Astrocyte (in vitro differentiated cells and primary cell): ENCODE measurements at regions not wholly inside any gene's neighbourhood (a gene's known extent, or its start where the extent isn't known, plus 50 kb on each side); places are given as distances from the start of the nearest gene placed in this dataset.

Experiments
- DNase-seq: peaks from one replicate; pipeline ENCODE4 v3.0.0-alpha.2; 2010; ENCODE audit warnings: low read depth
- FAIRE-seq: peaks from 2 replicates; lab custom pipeline; 2011; peaks lifted over from hg19 to GRCh38; lab: Jason Lieb, UNC
- H2AFZ ChIP-seq: 2 replicates; pipeline ENCODE4 v1.6.0; 2012; ENCODE audit warnings: low read depth, low read length, inconsistent platforms
- H3K27ac ChIP-seq: 2 replicates; pipeline ENCODE4 v1.5.1; 2011; ENCODE audit warnings: low read depth, low read length, inconsistent platforms
- H3K27me3 ChIP-seq: 2 replicates; pipeline ENCODE4 v1.6.0; 2011; ENCODE audit warnings: low read length, inconsistent platforms; ENCODE audit not compliant: insufficient read depth
- H3K36me3 ChIP-seq: 2 replicates; pipeline ENCODE4 v1.5.1; 2011; ENCODE audit warnings: low read length, inconsistent platforms; ENCODE audit not compliant: insufficient read depth
- H3K4me1 ChIP-seq: 2 replicates; pipeline ENCODE4 v1.5.1; 2011; ENCODE audit warnings: low read length, inconsistent platforms; ENCODE audit not compliant: insufficient read depth
- H3K4me2 ChIP-seq: 2 replicates; pipeline ENCODE4 v1.6.0; 2012; ENCODE audit warnings: low read length, inconsistent platforms
- H3K4me3 ChIP-seq: 2 replicates; pipeline ENCODE4 v1.5.1; 2011; ENCODE audit warnings: low read depth, mild to moderate bottlenecking, low read length, inconsistent platforms; ENCODE audit not compliant: insufficient read depth
- H3K79me2 ChIP-seq: 2 replicates; pipeline ENCODE4 v1.6.0; 2012; ENCODE audit warnings: mild to moderate bottlenecking, low read length, inconsistent platforms; ENCODE audit not compliant: insufficient read depth
- H3K9ac ChIP-seq: 2 replicates; pipeline ENCODE4 v1.6.0; 2012; ENCODE audit warnings: mild to moderate bottlenecking, low read length, inconsistent platforms
- H3K9me3 ChIP-seq: 2 replicates; pipeline ENCODE4 v1.5.1; 2012; ENCODE audit warnings: low read depth, mild to moderate bottlenecking, low read length, inconsistent platforms; ENCODE audit not compliant: insufficient read depth
- H4K20me1 ChIP-seq: 2 replicates; pipeline ENCODE4 v1.6.0; 2012; ENCODE audit warnings: low read length, inconsistent platforms; ENCODE audit not compliant: insufficient read depth
- H3K27ac Mint-ChIP-seq: one replicate; pipeline ENCODE4 v1.8.0; 2021; ENCODE audit warnings: mild to moderate bottlenecking, mixed read lengths; ENCODE audit not compliant: unreplicated experiment
- H3K27me3 Mint-ChIP-seq: one replicate; pipeline ENCODE4 v1.8.0; 2021; ENCODE audit warnings: low read depth, mixed read lengths; ENCODE audit not compliant: unreplicated experiment
- H3K36me3 Mint-ChIP-seq: one replicate; pipeline ENCODE4 v1.8.0; 2021; ENCODE audit warnings: low read depth, mixed read lengths; ENCODE audit not compliant: unreplicated experiment
- H3K4me1 Mint-ChIP-seq: one replicate; pipeline ENCODE4 v1.8.0; 2021; ENCODE audit warnings: low read depth, mixed read lengths; ENCODE audit not compliant: unreplicated experiment
- H3K4me3 Mint-ChIP-seq: one replicate; pipeline ENCODE4 v1.8.0; 2021; ENCODE audit warnings: mild to moderate bottlenecking, moderate library complexity, mixed read lengths; ENCODE audit not compliant: unreplicated experiment
- H3K9me3 Mint-ChIP-seq: one replicate; pipeline ENCODE4 v1.8.0; 2021; ENCODE audit warnings: mild to moderate bottlenecking, mixed read lengths; ENCODE audit not compliant: unreplicated experiment
- EZH2 ChIP-seq: IDR thresholded peaks from 2 replicates; pipeline ENCODE4 v1.6.1; 2012; ENCODE audit warnings: mild to moderate bottlenecking, low read length, inconsistent platforms; ENCODE audit not compliant: insufficient read depth
- TF ChIP-seq, protein P1 (sequence below): IDR thresholded peaks from 2 replicates; pipeline ENCODE4 v1.5.1; 2011; ENCODE audit warnings: low read depth, mild to moderate bottlenecking, inconsistent platforms, low read length, moderate library complexity; ENCODE audit not compliant: insufficient read depth

DNA sequence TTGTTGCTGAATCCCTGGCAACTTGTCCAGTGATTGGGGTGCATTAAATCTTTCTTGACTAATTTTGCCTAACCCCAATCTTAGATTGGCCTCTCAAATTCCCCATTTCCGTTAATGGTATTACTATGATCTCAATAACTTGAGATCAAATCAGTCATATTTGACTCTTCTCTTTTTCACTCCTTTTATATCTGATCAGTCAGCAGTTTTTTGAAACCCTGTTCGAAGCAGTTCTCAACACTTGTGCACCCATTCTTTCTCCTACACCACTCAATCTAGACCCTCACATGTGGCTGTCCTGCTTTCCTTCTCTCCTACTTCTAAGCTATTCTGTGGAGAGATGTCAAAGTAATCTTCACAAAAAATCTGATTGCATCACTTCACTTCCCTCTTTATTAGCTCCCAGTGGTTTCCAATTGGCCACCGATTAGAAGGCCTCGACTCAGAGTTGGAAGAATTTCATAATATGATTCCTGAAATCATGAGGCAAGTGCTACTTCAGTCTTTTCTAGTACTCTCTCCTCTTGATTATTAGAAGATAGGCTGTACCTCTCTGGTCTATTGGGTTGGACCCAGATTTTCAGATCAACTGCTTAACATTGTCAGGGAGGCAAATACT is 128.9 kb downstream of the ZNF365 start:
- no peak overlapping the region for H3K27ac Mint-ChIP-seq
- no peak overlapping the region for H3K4me2 ChIP-seq
- peaks cover 4% of the 10 kb centered on the region for H3K27me3 Mint-ChIP-seq
- no peaks in the 10 kb centered on the region for H3K36me3 Mint-ChIP-seq
- TF ChIP-seq, protein P1, sequence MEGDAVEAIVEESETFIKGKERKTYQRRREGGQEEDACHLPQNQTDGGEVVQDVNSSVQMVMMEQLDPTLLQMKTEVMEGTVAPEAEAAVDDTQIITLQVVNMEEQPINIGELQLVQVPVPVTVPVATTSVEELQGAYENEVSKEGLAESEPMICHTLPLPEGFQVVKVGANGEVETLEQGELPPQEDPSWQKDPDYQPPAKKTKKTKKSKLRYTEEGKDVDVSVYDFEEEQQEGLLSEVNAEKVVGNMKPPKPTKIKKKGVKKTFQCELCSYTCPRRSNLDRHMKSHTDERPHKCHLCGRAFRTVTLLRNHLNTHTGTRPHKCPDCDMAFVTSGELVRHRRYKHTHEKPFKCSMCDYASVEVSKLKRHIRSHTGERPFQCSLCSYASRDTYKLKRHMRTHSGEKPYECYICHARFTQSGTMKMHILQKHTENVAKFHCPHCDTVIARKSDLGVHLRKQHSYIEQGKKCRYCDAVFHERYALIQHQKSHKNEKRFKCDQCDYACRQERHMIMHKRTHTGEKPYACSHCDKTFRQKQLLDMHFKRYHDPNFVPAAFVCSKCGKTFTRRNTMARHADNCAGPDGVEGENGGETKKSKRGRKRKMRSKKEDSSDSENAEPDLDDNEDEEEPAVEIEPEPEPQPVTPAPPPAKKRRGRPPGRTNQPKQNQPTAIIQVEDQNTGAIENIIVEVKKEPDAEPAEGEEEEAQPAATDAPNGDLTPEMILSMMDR = no peak
- no peak for TF ChIP-seq EZH2
- no peak overlapping the region for H2AFZ ChIP-seq
- H3K9me3 ChIP-seq = no peaks in the 10 kb centered on the region
- H3K79me2 ChIP-seq = no peaks in the 10 kb centered on the region
- no peak overlapping the region for H3K9ac ChIP-seq
- FAIRE-seq = no peak
- H3K27ac ChIP-seq = no peak overlapping the region
- H3K9me3 Mint-ChIP-seq = peaks cover 4% of the 10 kb centered on the region
- H3K4me1 Mint-ChIP-seq = peaks cover 5% of the 10 kb centered on the region
- H3K36me3 ChIP-seq = no peaks in the 10 kb centered on the region
- no peak overlapping the region for H3K4me3 Mint-ChIP-seq
- H3K4me1 ChIP-seq = no peaks in the 10 kb centered on the region
- no peak for DNase-seq
- H3K4me3 ChIP-seq = no peak overlapping the region
- peaks cover 3% of the 10 kb centered on the region for H3K27me3 ChIP-seq
- no peaks in the 10 kb centered on the region for H4K20me1 ChIP-seq

DNA sequence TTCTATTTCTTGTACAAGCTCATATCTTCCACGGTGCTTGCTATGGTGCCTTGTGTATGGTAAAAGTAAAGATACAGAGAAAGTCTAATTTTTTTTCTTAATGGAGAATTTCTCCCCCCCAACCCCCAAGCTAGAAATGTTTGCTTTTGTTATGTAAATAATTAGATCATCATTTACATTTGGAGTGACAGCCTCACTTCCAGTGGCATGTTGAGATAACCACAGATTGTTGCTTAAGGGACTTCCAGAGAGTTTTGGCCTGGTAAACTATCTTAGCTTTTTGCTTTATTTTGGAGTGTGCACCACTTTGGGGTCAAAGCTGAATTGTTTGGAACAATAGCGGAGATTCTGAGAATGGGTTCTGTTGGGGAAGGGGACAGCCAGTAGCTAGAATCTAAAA is 129.7 kb downstream of the ZNF365 start:
- no peak overlapping the region for H2AFZ ChIP-seq
- FAIRE-seq (no peak), DNase-seq (no peak)
- Mint-ChIP-seq H3K4me3 (no peak overlapping the region), H3K27me3 (peaks cover 4% of the 10 kb centered on the region), H3K4me1 (peaks cover 5% of the 10 kb centered on the region), H3K9me3 (peaks cover 4% of the 10 kb centered on the region), H3K27ac (no peak overlapping the region), H3K36me3 (no peaks in the 10 kb centered on the region)
- TF ChIP-seq, protein P1 = no peak
- no peak for TF ChIP-seq EZH2
- H3K4me1 ChIP-seq = no peaks in the 10 kb centered on the region
- no peaks in the 10 kb centered on the region for H3K79me2 ChIP-seq
- no peak overlapping the region for H3K9ac ChIP-seq
- no peak overlapping the region for H3K27ac ChIP-seq
- H3K4me2 ChIP-seq = no peak overlapping the region
- H3K4me3 ChIP-seq = no peak overlapping the region
- no peaks in the 10 kb centered on the region for H3K9me3 ChIP-seq
- H4K20me1 ChIP-seq = no peaks in the 10 kb centered on the region
- no peaks in the 10 kb centered on the region for H3K36me3 ChIP-seq
- peaks cover 3% of the 10 kb centered on the region for H3K27me3 ChIP-seq

DNA sequence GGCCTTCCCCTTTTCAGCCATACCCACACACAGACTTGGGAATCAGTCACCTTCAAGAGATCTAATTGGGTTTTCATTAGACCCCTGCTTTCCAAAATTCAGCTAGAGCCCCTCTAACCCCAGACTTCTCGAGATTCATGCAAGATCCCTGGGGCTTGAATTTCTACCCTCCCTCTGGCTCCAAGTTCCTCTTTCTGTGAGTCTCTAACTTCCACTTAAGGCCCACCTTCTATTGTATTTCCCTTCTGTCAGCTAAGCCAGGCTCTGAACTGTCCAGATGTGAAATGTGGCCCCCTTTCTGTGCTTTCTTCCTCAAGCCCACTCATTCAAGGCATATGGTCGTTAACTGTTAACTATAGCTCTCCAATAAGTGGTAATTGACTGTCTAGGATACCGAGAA is 132.2 kb downstream of the ZNF365 start:
- H3K4me3 Mint-ChIP-seq = no peak overlapping the region
- FAIRE-seq = no peak

More for the DNA sequence above, 132.2 kb downstream of the ZNF365 start:
- H3K79me2 ChIP-seq = no peaks in the 10 kb centered on the region
- H3K27me3 ChIP-seq = no peaks in the 10 kb centered on the region
- no peaks in the 10 kb centered on the region for H3K4me1 ChIP-seq
- no peak overlapping the region for H3K4me2 ChIP-seq
- no peaks in the 10 kb centered on the region for H3K9me3 Mint-ChIP-seq
- H3K36me3 ChIP-seq = no peaks in the 10 kb centered on the region
- no peak overlapping the region for H3K4me3 ChIP-seq
- H3K27ac Mint-ChIP-seq = no peak overlapping the region
- peaks cover 7% of the 10 kb centered on the region for H3K4me1 Mint-ChIP-seq
- no peak overlapping the region for H2AFZ ChIP-seq
- no peaks in the 10 kb centered on the region for H4K20me1 ChIP-seq
- no peak for DNase-seq
- TF ChIP-seq, protein P1 = no peak
- TF ChIP-seq EZH2 = no peak
- no peaks in the 10 kb centered on the region for H3K27me3 Mint-ChIP-seq
- no peaks in the 10 kb centered on the region for H3K36me3 Mint-ChIP-seq
- H3K9ac ChIP-seq = no peak overlapping the region
- H3K27ac ChIP-seq = no peak overlapping the region
- H3K9me3 ChIP-seq = no peaks in the 10 kb centered on the region
